SHP77 treated with DMSO at 0.1 percent for 48 hours (cell line): ENCODE measurements at regions not wholly inside any gene's neighbourhood (a gene's known extent, or its start where the extent isn't known, plus 50 kb on each side); places are given as distances from the start of the nearest gene placed in this dataset.
A peak's percentile ranks its signal among the peaks of the same experiment; 100 is the strongest.

Experiments used
- DNase-seq: peaks from one replicate; lab custom pipeline; 2025; lab: John Stamatoyannopoulos, UW

DNA sequence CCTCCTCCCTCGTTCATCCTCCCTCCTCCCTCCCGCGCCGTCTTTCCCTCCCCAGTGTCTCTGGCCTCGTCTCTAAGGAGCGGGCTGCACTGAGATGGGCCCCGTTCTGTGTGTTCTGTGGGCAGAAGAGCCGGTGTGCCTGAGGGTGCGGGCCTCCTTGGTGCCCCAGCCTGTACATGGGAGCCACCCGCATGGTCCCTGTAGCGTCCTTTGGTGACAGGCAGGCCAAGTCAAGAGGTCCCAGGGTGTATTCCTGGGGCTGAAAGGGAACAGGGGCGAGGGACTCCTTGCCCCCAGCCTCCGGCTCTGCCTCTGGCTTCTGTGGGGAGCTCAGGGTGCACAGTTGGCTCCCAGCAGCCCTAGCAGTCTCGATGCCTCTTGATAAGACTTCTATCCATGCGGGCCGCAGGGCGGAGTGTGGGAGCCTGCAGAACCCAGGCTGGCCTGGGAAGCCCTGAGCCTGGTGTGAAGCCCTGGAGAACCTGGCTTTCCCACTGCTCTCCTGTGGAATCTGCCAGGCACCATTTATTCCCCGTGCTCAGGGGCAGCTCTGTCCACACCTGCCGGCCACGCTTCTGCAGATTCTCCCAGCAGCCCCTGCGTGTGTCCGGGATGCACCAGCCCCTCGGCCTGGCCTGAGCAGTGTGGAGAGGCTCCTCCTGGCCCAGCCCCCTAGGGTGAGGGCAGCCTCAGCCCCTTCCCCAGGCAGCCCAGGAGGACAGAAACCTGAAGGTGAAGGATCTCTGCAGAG is 181.3 kb downstream of the KIF26A start:
- no peak for DNase-seq

DNA sequence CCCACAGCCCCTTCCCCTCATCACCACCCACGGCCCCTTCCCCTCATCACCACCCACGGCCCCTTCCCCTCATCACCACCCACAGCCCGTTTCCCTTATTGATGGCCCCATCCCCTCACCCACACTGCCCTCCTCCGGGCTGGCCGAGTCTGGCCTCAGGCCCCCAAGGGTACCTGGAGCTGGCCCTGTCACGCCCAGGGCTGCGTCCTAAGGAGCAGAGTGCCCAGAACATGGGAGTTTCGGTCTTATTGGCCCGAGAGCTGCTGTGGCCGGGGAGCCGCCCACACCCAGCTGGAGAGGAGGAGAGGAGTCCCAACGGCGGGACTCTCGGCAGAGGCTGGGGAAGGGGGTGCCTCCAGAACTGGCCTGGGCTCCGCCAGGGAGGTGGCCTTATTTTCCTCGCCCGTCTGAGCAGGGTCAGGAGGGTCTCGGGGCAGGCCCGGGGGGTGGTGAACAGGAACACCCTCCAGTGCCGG is 182.3 kb downstream of the KIF26A start:
- DNase-seq = no peak

DNA sequence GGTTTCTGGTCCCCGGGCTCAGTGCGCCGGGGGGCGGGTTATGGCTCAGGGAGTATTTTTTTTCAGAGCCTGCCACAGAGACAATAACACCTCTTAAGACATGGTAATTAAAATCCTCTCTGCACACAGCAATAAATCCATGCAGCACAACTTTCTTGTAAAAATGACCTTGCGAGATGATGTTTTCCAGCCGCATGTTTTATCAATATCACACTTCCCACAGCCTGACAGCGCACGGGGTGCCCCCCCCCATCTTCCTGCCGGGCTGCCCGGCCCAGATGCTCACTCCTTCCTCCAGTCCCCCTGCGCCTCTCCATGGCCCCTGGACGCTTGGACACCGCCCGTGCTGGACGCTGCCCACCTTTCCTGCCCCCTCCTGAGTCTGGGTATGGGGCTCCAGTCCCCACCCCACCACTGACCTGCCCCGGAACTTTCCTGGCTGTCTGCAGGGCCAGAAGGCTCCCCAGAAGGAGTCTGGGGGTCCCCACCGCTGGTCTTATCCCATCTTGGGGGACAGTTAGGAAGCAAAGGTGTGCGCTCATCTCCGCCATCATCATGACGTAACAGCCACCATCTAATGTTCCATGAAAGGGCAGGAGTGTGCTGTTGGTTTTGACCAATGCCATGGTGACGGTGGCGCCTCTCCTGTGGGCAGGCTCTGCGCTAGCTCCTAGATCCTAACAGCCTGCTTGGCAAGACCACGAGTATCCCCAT is 182.9 kb downstream of the KIF26A start:
- no peak for DNase-seq

DNA sequence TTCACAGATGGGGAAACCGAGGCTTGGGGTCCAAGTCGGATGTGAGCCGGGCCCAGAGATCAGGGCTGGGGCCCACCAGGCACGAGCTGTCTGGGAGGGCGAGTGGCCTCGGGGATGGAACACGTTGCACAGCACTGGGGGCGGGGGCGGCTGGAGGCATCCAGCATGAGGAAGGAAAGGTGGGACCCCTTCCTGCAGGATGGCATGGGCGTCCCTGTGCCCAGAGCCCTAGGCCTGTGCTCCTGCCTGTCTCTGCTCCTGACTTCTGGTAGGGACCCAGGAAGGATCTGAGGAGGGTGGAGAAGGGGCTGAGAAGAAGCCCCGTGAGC is 183.4 kb downstream of the KIF26A start:
- DNase-seq = no peak

DNA sequence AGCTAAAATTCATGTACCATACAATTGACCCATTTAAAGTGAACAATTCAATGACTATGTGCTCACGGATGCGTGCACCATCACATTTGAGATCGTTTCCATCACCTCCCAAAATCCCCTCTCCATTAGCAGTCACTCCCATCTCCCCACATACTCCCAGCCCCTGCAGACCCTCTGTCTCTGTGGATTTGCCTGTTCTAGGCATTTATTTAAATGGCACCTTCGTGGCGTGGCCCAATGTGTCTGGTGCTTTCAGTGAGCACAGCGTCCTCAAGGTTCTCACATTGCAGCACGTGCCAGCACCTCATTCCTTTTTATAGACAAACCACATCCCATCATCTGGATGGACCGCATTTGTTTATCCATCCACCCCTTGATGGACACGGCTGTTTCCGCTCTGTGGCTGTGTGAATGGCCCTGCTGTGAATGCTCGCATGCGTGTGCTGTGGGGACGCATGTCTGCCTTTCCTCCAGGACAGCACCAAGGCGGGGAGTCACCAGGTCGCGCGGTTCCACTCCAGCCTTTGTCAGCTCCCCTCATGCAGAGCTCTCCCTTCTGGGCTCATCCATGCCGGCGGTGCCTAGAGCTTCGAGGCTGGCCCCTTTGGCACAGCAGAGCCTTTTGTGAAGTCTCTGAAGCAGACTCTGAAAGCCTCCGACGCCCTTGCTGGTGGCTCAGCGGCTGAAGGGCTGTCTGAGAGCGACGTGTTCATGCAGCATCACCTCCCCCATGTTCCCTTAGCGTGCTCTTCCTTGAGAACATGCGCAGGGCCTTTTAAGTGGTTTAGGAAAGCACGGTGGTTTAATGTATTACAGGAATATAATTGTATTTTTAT is 184.4 kb downstream of the KIF26A start:
- DNase-seq = no peak

DNA sequence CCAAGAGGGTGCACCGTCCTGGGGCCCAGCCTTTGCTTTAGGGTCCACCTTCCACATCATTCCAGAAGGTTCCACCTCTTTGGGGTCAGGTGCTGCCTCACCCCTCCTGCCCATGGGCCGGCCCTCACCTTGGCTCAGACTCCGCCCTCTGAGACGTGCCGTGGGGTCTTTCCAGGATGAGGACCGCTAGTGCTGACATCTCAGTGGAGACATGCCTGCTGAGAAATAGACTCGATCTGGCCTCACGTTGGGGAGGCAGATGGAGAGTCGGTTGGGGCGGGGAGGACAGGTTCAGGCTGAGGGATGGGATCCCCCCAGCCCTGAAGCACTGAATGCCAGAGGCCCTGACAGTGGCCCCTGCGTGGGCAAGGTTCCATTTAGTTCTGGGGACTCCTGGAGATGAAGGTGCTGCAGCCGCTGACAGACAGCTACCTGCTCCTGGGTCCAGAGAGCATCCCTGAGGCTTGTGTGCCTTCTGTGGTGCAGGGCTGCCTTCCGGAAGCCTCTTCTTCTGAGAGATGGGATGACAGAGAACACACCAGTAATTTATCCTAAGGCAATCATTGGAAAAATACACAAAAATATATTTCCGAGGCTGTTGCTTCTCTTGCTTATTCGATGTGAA is 185.3 kb downstream of the KIF26A start:
- DNase-seq = no peak

DNA sequence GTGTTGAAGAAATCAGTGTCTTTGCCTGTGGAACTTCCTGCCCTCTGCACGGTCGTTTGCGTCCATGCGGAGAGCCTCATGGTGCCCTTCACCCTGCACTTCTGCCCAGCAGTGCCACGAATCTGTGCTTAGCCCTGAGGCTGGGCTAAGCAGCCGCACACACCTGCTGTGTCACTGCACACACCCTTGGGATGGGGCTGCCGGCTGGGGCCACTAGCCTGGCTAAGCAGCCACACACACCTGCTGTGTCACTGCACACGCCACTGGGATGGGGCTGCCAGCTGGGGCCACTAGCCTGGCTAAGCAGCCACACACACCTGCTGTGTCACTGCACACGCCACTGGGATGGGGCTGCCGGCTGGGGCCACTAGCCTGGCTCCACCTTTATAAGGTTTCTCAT is 188.5 kb downstream of the KIF26A start:
- DNase-seq = no peak

DNA sequence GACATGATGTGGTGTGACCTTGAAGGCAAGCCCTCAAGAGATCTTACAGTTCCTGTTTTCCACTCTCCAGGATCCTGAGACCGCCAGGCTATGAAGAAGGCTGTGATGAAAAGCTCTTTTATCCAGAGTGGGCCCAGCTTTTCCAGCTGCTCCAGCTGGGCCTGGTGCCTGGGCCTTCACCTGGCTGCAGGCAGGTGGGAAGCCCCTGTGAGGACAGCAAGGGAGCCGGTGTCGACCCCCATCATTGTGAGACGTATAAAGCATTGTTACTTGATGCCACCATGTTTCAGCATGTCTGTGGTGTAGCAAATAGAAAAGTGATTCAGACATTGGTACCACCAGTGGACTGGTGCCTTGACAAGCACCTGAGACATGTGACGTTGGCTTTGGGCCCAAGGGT is 190.2 kb downstream of the KIF26A start:
- DNase-seq = no peak

- no peak for DNase-seq
Measured at GRCh38 chr14:104329793-104330192, 191.4 kb downstream of the KIF26A start.

DNA sequence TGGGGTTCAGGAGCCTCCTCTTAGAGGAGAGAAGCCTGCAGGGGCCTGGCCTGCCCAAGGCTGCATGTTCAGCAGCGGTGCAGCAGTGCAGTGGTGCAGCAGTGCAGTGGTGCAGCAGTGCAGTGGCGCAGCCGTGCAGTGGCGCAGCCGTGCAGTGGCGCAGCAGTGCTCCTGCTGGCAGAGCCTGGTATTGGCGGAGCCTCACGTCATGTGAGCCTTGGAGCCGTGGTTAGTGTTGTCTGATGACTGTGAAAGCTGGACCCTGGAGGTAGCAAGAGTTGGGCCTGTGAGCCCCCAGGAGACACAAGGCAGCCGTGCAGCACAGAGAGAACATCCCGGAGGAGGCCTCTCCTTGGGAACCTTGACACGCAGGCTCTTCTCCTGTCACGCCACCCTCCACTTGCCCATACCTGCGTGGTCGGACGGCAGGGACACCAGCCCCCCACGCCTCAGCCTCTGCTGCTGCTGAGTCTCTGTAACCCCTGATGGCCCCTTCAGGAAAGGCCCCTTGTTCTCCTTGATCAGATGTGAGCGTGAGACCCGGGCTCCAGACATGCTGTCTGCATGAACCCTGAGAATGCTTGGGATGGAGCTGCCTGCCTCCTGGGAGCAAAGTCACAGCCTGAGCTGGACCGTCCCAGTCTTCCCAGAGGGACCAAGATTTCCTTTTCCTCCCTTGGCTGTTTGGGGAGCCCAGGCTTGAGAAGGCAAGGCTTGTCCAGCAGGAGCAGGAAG is 193.7 kb downstream of the KIF26A start:
- no peak for DNase-seq

- no peak for DNase-seq
Measured at GRCh38 chr14:104332634-104333270, 194.4 kb downstream of the KIF26A start.

DNA sequence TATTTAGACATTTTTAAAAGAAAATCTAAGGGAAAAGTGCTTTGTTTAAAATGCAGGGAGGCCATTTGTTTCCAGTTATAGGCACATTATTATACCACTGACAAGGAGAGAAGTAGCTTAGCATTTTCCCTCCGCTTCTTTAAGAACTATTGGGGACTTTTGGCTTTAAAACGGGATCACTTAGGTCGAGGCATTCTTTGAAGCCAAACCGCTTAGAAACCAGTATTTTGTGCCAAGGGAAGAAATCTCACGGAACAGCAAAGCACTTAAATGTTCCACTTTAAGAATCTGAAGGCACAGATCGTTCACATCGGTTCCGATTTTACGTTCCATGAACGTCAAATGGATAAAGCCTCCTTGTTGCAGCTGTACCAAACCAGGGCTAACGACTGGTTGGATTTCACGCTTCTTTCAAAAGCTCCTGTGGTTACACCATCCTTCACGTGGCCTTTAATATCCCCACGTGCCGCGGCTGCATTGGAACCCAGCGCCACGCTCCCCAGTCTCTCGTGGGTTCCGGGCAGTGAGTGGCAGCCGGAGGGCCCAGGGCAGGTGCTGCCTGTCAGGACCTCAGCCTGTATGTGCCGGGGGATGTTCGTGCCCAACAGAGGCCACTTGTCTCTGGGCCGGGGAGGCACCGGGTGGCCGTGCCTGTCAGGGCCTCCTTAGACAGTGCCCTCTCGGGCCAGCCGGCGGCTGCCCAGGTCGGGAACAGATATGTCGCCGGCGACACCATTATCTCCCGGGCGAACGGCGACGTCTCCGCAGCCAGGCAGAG is 195.4 kb downstream of the KIF26A start:
- no peak for DNase-seq

DNA sequence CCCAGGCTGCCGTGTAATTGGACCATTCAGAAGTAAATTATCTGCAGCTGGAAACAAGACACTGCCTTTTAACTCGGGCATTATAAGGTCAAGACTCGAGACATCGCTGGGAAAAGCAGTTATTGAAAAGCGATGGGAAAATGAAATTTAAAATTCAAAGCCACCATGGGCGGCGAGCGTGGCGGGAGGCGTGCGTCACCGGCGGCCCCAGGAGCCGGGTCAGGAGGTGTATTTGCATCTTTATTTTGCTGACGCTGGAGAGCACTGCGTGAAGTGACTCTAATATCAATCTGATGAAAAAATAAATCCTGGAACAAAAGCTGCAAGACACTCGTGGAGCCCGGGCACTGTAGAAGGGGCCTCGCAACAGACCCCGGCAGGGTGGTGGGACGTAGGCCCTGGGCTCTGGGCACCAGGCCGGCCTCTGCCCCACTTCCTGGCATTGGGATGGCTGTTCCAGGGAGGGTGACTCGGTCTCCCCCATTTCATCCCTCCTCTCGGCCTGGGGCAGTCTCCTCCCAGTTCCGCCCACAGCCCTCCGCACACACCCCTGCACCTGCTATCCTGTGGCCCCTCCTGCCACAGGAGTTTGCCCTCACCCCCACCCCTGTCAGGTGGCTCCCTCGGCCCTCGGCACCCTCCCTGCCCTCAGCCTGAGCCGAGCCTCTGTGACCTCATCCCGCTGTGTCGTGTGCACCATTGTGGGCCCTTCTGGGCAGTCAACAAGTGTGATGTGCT is 196.2 kb downstream of the KIF26A start:
- no peak for DNase-seq

DNA sequence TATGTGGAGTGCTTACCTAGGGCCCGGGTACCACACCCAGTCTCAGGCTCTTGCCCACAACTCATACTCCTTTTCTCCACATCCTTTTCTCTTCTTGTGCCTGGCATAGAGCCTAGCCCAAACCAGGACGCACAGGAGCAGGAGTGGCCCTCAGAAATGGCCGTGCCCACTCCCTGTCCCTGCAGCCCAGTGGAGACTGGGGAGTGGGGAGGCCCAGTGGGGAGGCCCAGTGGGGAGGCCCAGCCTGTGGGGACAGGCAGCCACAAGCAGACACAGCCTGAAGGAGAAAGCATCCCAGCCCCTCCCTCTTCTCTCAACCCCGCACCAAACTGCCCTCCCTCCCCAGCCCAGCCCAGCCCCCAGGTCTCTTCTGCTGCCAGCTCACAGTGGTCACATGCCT is 196.8 kb downstream of the KIF26A start:
- DNase-seq = no peak

DNA sequence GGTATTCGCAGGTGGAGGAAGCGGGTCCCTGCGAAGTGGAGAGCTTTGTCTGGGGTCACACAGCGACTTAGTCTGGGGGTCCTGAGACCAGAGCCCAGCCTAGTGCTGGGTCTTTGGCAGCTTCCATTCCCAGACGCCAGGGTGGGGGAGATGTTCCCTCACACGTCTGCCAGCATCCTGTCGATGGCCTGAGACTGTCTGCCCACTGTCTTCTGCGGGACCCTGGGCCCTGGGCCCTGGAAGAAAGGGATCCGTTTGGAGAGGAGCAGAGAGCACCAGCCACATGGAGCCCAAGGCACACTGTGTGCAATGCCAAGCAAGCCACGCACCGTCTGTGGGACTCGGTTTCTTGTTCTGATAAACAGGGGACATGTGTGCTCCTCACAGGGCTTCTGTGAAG is 197.2 kb downstream of the KIF26A start:
- DNase-seq = no peak

GRCh38 chr14:104337351-104337750 is 199.0 kb downstream of the KIF26A start:
- no peak for DNase-seq

GRCh38 chr14:104339361-104339760 is 201.0 kb downstream of the KIF26A start:
- DNase-seq = no peak

DNA sequence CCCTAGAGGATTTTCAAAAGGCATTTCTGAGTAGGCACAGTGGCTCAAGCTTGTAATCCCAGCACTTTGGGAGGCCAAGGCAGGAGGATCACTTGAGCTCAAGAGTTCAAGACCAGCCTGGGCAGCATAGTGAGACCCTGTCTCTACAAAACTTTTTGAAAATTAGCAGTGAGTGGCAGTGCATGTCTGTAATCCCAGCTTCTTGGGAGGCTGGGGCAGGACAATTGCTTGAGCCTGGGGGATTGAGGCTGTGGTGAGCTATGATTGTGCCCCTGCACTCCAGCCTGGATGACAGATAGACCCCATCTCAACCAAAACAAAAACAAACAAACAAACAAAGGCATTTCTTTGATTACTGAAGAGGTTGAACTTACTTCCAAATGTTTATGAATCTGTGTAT is 201.4 kb downstream of the KIF26A start:
- no peak for DNase-seq

GRCh38 chr14:104341532-104342434 is 203.4 kb downstream of the KIF26A start:
- DNase-seq = peak; percentile 86
